Trophoblast cell (in vitro differentiated cells and primary cell): ENCODE measurements at regions not wholly inside any gene's neighbourhood (a gene's known extent, or its start where the extent isn't known, plus 50 kb on each side); places are given as distances from the start of the nearest gene placed in this dataset.

Source experiments
- DNase-seq, 2 donors: peaks; one replicate each; pipeline ENCODE4 v3.0.0-alpha.2; 2016
- H2AFZ ChIP-seq: 2 replicates; pipeline ENCODE4 v1.6.1; 2013; ENCODE audit warnings: low read length, moderate library complexity, mild to moderate bottlenecking; ENCODE audit not compliant: insufficient read depth, poor library complexity
- H2AK5ac ChIP-seq: 2 replicates; pipeline ENCODE4 v1.6.1; 2013; ENCODE audit warnings: mild to moderate bottlenecking, low read length
- H2BK120ac ChIP-seq: 2 replicates; pipeline ENCODE4 v1.6.1; 2013; ENCODE audit warnings: low read length, mild to moderate bottlenecking, moderate library complexity; ENCODE audit not compliant: insufficient read depth, poor library complexity
- H2BK12ac ChIP-seq: 2 replicates; pipeline ENCODE4 v1.6.1; 2013; ENCODE audit warnings: mild to moderate bottlenecking, low read length, moderate library complexity
- H2BK5ac ChIP-seq: 2 replicates; pipeline ENCODE4 v1.6.1; 2013; ENCODE audit warnings: low read length, low read depth, moderate library complexity, mild to moderate bottlenecking; ENCODE audit not compliant: poor library complexity
- H3K14ac ChIP-seq: 2 replicates; pipeline ENCODE4 v1.6.1; 2013; ENCODE audit warnings: mild to moderate bottlenecking, low read length
- H3K18ac ChIP-seq: 2 replicates; pipeline ENCODE4 v1.6.1; 2013; ENCODE audit warnings: mild to moderate bottlenecking, low read length
- H3K23ac ChIP-seq: 2 replicates; pipeline ENCODE4 v1.6.1; 2013; ENCODE audit warnings: low read length
- H3K27ac ChIP-seq: 2 replicates; pipeline ENCODE4 v1.5.1; 2013; ENCODE audit warnings: low read depth, mild to moderate bottlenecking, inconsistent platforms, low read length, moderate library complexity
- H3K27me3 ChIP-seq: 2 replicates; pipeline ENCODE4 v1.6.1; 2013; ENCODE audit warnings: inconsistent platforms, mild to moderate bottlenecking, low read length, moderate library complexity; ENCODE audit not compliant: insufficient read depth
- H3K36me3 ChIP-seq, 2 experiments: 1 replicate in 1 of 2; 2 replicates in 1 of 2; pipeline ENCODE4 v1.6.1; 2013; ENCODE audit warnings: low read length in 2 of 2, mild to moderate bottlenecking in 2 of 2, moderate library complexity in 1 of 2; ENCODE audit not compliant: insufficient read depth in 2 of 2, control insufficient read depth in 1 of 2
- H3K4ac ChIP-seq: 2 replicates; pipeline ENCODE4 v1.6.1; 2013; ENCODE audit warnings: low read depth, mild to moderate bottlenecking, low read length, moderate library complexity
- H3K4me1 ChIP-seq, 2 experiments: 1 replicate in 1 of 2; 2 replicates in 1 of 2; pipeline ENCODE4 v1.6.1; 2013; ENCODE audit warnings: low read length in 2 of 2, mild to moderate bottlenecking in 2 of 2, moderate library complexity in 1 of 2; ENCODE audit not compliant: insufficient read depth in 2 of 2, control insufficient read depth in 1 of 2
- H3K4me2 ChIP-seq: 2 replicates; pipeline ENCODE4 v1.6.1; 2013; ENCODE audit warnings: inconsistent platforms, mild to moderate bottlenecking, low read length, moderate library complexity
- H3K4me3 ChIP-seq: 2 replicates; pipeline ENCODE4 v1.5.1; 2013; ENCODE audit warnings: mild to moderate bottlenecking, low read depth, low read length, inconsistent platforms
- H3K79me1 ChIP-seq: one replicate; pipeline ENCODE4 v1.6.1; 2013; ENCODE audit warnings: low read length
- H3K79me2 ChIP-seq: 2 replicates; pipeline ENCODE4 v1.6.1; 2013; ENCODE audit warnings: low read length, mild to moderate bottlenecking; ENCODE audit not compliant: control insufficient read depth, insufficient read depth, poor library complexity
- H3K9ac ChIP-seq: 2 replicates; pipeline ENCODE4 v1.6.1; 2013; ENCODE audit warnings: mild to moderate bottlenecking, low read length
- H3K9me3 ChIP-seq: 2 replicates; pipeline ENCODE4 v1.6.1; 2013; ENCODE audit warnings: low read depth, mild to moderate bottlenecking, control low read depth, inconsistent platforms, low read length; ENCODE audit not compliant: insufficient read depth
- H4K12ac ChIP-seq: 2 replicates; pipeline ENCODE4 v1.6.1; 2013; ENCODE audit warnings: low read depth, mild to moderate bottlenecking, low read length, moderate library complexity
- H4K8ac ChIP-seq: 2 replicates; pipeline ENCODE4 v1.6.1; 2013; ENCODE audit warnings: low read depth, mild to moderate bottlenecking, low read length, moderate library complexity
- H4K91ac ChIP-seq: one replicate; pipeline ENCODE4 v1.6.1; 2013; ENCODE audit warnings: low read depth, mild to moderate bottlenecking, low read length, moderate library complexity
- WGBS: extraction: QIAGEN DNeasy Blood & Tissue Kit; methylation state at CpG from one replicate; pipeline ENCODE4 v1.1.7; 2013; ENCODE audit warnings: missing lambda C conversion rate; ENCODE audit not compliant: insufficient read length, insufficient coverage; ENCODE audit errors: extremely low coverage; 5-methylcytosine and 5-hydroxymethylcytosine counted together

GRCh38 chr10:3494838-3495230, 290.2 kb downstream of the KLF6 start:
- Histone ChIP-seq H4K12ac (no peak overlapping the region), H3K36me3 (no peaks in the 10 kb centered on the region), H2AFZ (no peak overlapping the region), H2AK5ac (peak overlapping the region; percentile 73), H3K18ac (peak overlapping the region; percentile 23), H3K23ac (no peak overlapping the region), H3K79me1 (peaks cover 17% of the 10 kb centered on the region), H3K79me2 (no peaks in the 10 kb centered on the region), H3K4ac (peak overlapping the region; percentile 5), H2BK5ac (peak overlapping the region; percentile 45), H3K9me3 (no peaks in the 10 kb centered on the region), H3K4me1 (peaks cover 8 to 14% of the 10 kb centered on the region in 2 experiments), H3K9ac (no peak overlapping the region), H4K91ac (peak overlapping the region; percentile 49), H4K8ac (no peak overlapping the region), H2BK12ac (peak overlapping the region; percentile 58), H3K14ac (peak overlapping the region; percentile 23), H3K27ac (peak overlapping the region; percentile 39), H3K4me3 (no peak overlapping the region), H2BK120ac (peak overlapping the region; percentile 34), H3K4me2 (no peak overlapping the region), H3K27me3 (no peaks in the 10 kb centered on the region)
- WGBS: no CpG with 5 or more reads among the region's 11 CpGs
- peak in 1 of 2 donors; percentile 30 for DNase-seq

GRCh38 chr10:3494131-3494837, 290.7 kb downstream of the KLF6 start:
- Histone ChIP-seq H3K36me3 (no peaks in the 10 kb centered on the region), H3K4me3 (no peak overlapping the region), H2AK5ac (peak overlapping the region; percentile 73), H4K12ac (no peak overlapping the region), H3K27ac (no peak overlapping the region), H3K9me3 (no peaks in the 10 kb centered on the region), H2AFZ (peak overlapping the region; percentile 23), H3K18ac (peak overlapping the region; percentile 23), H3K79me2 (no peaks in the 10 kb centered on the region), H4K91ac (peak overlapping the region; percentile 49), H2BK12ac (peak overlapping the region; percentile 58), H2BK5ac (peak overlapping the region; percentile 22), H3K79me1 (peaks cover 13% of the 10 kb centered on the region), H3K27me3 (no peaks in the 10 kb centered on the region), H3K23ac (no peak overlapping the region), H3K4me1 (peaks cover 8 to 12% of the 10 kb centered on the region in 2 experiments), H3K14ac (peak overlapping the region; percentile 23), H2BK120ac (peak overlapping the region; percentile 34), H3K4me2 (no peak overlapping the region), H4K8ac (no peak overlapping the region), H3K4ac (peak overlapping the region; percentile 5), H3K9ac (no peak overlapping the region)
- WGBS: no CpG with 5 or more reads among the region's 22 CpGs
- DNase-seq: peak; percentile 75 to 79

GRCh38 chr10:3493621-3494020, 291.4 kb downstream of the KLF6 start:
- Histone ChIP-seq H2AFZ (no peak overlapping the region), H3K4me1 (peaks cover 8 to 12% of the 10 kb centered on the region in 2 experiments), H4K12ac (no peak overlapping the region), H3K27ac (no peak overlapping the region), H2BK120ac (peak overlapping the region; percentile 4), H3K79me2 (no peaks in the 10 kb centered on the region), H3K4me3 (no peak overlapping the region), H2BK12ac (no peak overlapping the region), H3K9ac (no peak overlapping the region), H4K91ac (no peak overlapping the region), H2AK5ac (no peak overlapping the region), H3K18ac (no peak overlapping the region), H3K14ac (no peak overlapping the region), H3K9me3 (no peaks in the 10 kb centered on the region), H3K4me2 (no peak overlapping the region), H3K4ac (no peak overlapping the region), H3K23ac (no peak overlapping the region), H3K36me3 (no peaks in the 10 kb centered on the region), H4K8ac (no peak overlapping the region), H3K27me3 (no peaks in the 10 kb centered on the region), H3K79me1 (peaks cover 13% of the 10 kb centered on the region), H2BK5ac (no peak overlapping the region)
- peak in 1 of 2 donors; percentile 64 for DNase-seq
- WGBS: no CpG with 5 or more reads among the region's 1 CpG

- Histone ChIP-seq H2BK12ac (no peak overlapping the region), H3K9ac (no peak overlapping the region), H3K18ac (no peak overlapping the region), H4K12ac (no peak overlapping the region), H3K9me3 (no peaks in the 10 kb centered on the region), H3K27me3 (no peaks in the 10 kb centered on the region), H3K4me2 (no peak overlapping the region), H2AK5ac (no peak overlapping the region), H3K14ac (no peak overlapping the region), H2AFZ (no peak overlapping the region), H4K91ac (no peak overlapping the region), H2BK120ac (no peak overlapping the region), H3K23ac (no peak overlapping the region), H3K4me1 (peaks cover 11 to 20% of the 10 kb centered on the region in 2 experiments), H3K36me3 (no peaks in the 10 kb centered on the region), H3K27ac (no peak overlapping the region), H3K79me2 (no peaks in the 10 kb centered on the region), H4K8ac (no peak overlapping the region), H3K4me3 (no peak overlapping the region), H3K4ac (no peak overlapping the region), H2BK5ac (no peak overlapping the region), H3K79me1 (peaks cover 16% of the 10 kb centered on the region)
- WGBS: no CpG with 5 or more reads among the region's 4 CpGs
- DNase-seq: no peak
These were observed 293.4 kb downstream of the KLF6 start for GRCh38 chr10:3491571-3491970.
